IMR-90 (cell line): ENCODE measurements at regions not wholly inside any gene's neighbourhood (a gene's known extent, or its start where the extent isn't known, plus 50 kb on each side); places are given as distances from the start of the nearest gene placed in this dataset.
A peak's percentile ranks its signal among the peaks of the same experiment; 100 is the strongest.

ENCODE experiments used
- ATAC-seq: fragments of 200-7000 bp; cut with Tn5 transposase; 2 replicates; pipeline ENCODE4 v1.9.1; 2020; ENCODE audit warnings: low read depth, mild to moderate bottlenecking, moderate library complexity
- BruUV-seq: library from RNA; stranded (reverse); fragments of 400-500 nt; replicated peaks from 2 replicates; lab custom pipeline; 2021; lab: Mats Ljungman, UMichigan
- CTCF ChIA-PET: fragments of 300-600 bp; formaldehyde crosslinking; extraction: SDS; loops from one replicate; lab custom pipeline; 2021; ENCODE audit warnings: antibody characterized with exemption; lab: Yijun Ruan, JAX
- POLR2A ChIA-PET: fragments of 300-600 bp; sonication (Branson Sonifier 250); formaldehyde crosslinking; loops from one replicate; lab custom pipeline; 2022; ENCODE audit warnings: antibody characterized with exemption; ENCODE audit not compliant: unreplicated experiment; lab: Charles Lee
- DNase-seq: peaks from one replicate; pipeline ENCODE4 v3.0.0; 2013
- H2AFZ ChIP-seq: replicated peaks from 2 replicates; pipeline ENCODE3; 2013; ENCODE audit warnings: low read length, mild to moderate bottlenecking; ENCODE audit not compliant: poor library complexity
- H2AK5ac ChIP-seq: 2 replicates; pipeline ENCODE4 v1.6.1; 2013; ENCODE audit warnings: low read depth, low read length, inconsistent platforms
- H2AK9ac ChIP-seq: replicated peaks from 2 replicates; pipeline ENCODE3; 2013; ENCODE audit warnings: mild to moderate bottlenecking, low read depth, low read length, moderate library complexity; ENCODE audit not compliant: poor library complexity
- H2BK120ac ChIP-seq: 2 replicates; pipeline ENCODE4 v1.6.1; 2013; ENCODE audit warnings: low read depth, low read length, inconsistent platforms
- H2BK15ac ChIP-seq: 3 replicates; pipeline ENCODE4 v1.6.1; 2013; ENCODE audit warnings: low read depth, low read length, inconsistent platforms
- H2BK20ac ChIP-seq: 2 replicates; pipeline ENCODE4 v1.6.1; 2013; ENCODE audit warnings: low read depth, mild to moderate bottlenecking, inconsistent platforms, low read length, moderate library complexity
- H2BK5ac ChIP-seq: 2 replicates; pipeline ENCODE4 v1.6.1; 2013; ENCODE audit warnings: mild to moderate bottlenecking, low read depth, low read length, inconsistent platforms; ENCODE audit not compliant: poor library complexity, severe bottlenecking
- H3K14ac ChIP-seq: replicated peaks from 2 replicates; pipeline ENCODE4 v1.6.1; 2013; ENCODE audit warnings: low read depth, low read length, inconsistent platforms
- H3K18ac ChIP-seq: 2 replicates; pipeline ENCODE4 v1.6.1; 2013; ENCODE audit warnings: low read depth, low read length, control low read depth
- H3K23ac ChIP-seq: 2 replicates; pipeline ENCODE4 v1.6.1; 2013; ENCODE audit warnings: low read depth, low read length, inconsistent platforms
- H3K27ac ChIP-seq: 2 replicates; pipeline ENCODE4 v1.5.1; 2013; ENCODE audit warnings: mild to moderate bottlenecking, control low read depth, low read length; ENCODE audit not compliant: insufficient read depth
- H3K27me3 ChIP-seq: 2 replicates; pipeline ENCODE4 v1.6.1; 2013; ENCODE audit warnings: low read length; ENCODE audit not compliant: control insufficient read depth, insufficient read depth
- H3K36me3 ChIP-seq: 2 replicates; pipeline ENCODE4 v1.6.1; 2013; ENCODE audit warnings: low read length, mixed read lengths; ENCODE audit not compliant: control insufficient read depth, insufficient read depth
- H3K4ac ChIP-seq: 2 replicates; pipeline ENCODE4 v1.6.1; 2013; ENCODE audit warnings: low read depth, low read length, inconsistent platforms
- H3K4me1 ChIP-seq: 2 replicates; pipeline ENCODE4 v1.6.1; 2013; ENCODE audit warnings: low read length, mixed read lengths; ENCODE audit not compliant: control insufficient read depth, insufficient read depth
- H3K4me2 ChIP-seq: 2 replicates; pipeline ENCODE4 v1.6.1; 2013; ENCODE audit warnings: low read depth, mild to moderate bottlenecking, control low read depth, low read length, moderate library complexity
- H3K4me3 ChIP-seq: 2 replicates; pipeline ENCODE4 v1.5.1; 2013; ENCODE audit warnings: low read depth, mild to moderate bottlenecking, control low read depth, low read length, moderate library complexity; ENCODE audit not compliant: insufficient read depth
- H3K56ac ChIP-seq: 2 replicates; pipeline ENCODE4 v1.6.1; 2013; ENCODE audit warnings: low read length, inconsistent platforms; ENCODE audit not compliant: insufficient read depth; ENCODE audit errors: extremely low read depth
- H3K79me1 ChIP-seq, 2 experiments: 2 replicates each; pipeline ENCODE4 v1.6.1; 2013; ENCODE audit warnings: low read length in 2 of 2, inconsistent platforms in 1 of 2, low read depth in 1 of 2
- H3K9ac ChIP-seq: 2 replicates; pipeline ENCODE4 v1.6.1; 2013; ENCODE audit warnings: low read depth, low read length, control low read depth
- H3K9me1 ChIP-seq: 2 replicates; pipeline ENCODE4 v1.6.1; 2013; ENCODE audit warnings: low read length, inconsistent platforms; ENCODE audit not compliant: insufficient read depth
- H3K9me3 ChIP-seq: 2 replicates; pipeline ENCODE4 v1.6.1; 2013; ENCODE audit warnings: low read length; ENCODE audit not compliant: control insufficient read depth, insufficient read depth
- H4K20me1 ChIP-seq: 2 replicates; pipeline ENCODE4 v1.6.1; 2013; ENCODE audit warnings: low read length, inconsistent platforms; ENCODE audit not compliant: insufficient read depth
- H4K5ac ChIP-seq: 2 replicates; pipeline ENCODE4 v1.6.1; 2013; ENCODE audit warnings: mild to moderate bottlenecking, low read depth, low read length, control low read depth
- H4K8ac ChIP-seq, 2 experiments: 2 replicates each; pipeline ENCODE4 v1.6.1; 2013; ENCODE audit warnings: low read depth in 2 of 2, low read length in 2 of 2, control low read depth in 1 of 2, inconsistent platforms in 1 of 2
- H4K91ac ChIP-seq: 2 replicates; pipeline ENCODE4 v1.6.1; 2013; ENCODE audit warnings: low read depth, low read length, inconsistent platforms; ENCODE audit not compliant: insufficient read depth
- BHLHE40 ChIP-seq: fragments of 150-350 bp; IDR thresholded peaks from 2 replicates; pipeline ENCODE4 v1.6.1; 2016; ENCODE audit warnings: mild to moderate bottlenecking, low read depth, low read length
- CEBPB ChIP-seq: IDR thresholded peaks from 2 replicates; pipeline ENCODE4 v1.6.1; 2012; ENCODE audit warnings: low read depth, low read length, improper control_type of control experiment
- CHD1 ChIP-seq: IDR thresholded peaks from 2 replicates; pipeline ENCODE4 v1.6.1; 2012; ENCODE audit warnings: low read depth, low read length, improper control_type of control experiment
- CTCF ChIP-seq: conservative IDR thresholded peaks from 2 replicates; pipeline ENCODE4 v1.5.1; 2012; ENCODE audit warnings: mild to moderate bottlenecking, low read depth, low read length, improper control_type of control experiment
- ELK1 ChIP-seq: fragments of 150-350 bp; IDR thresholded peaks from 2 replicates; pipeline ENCODE4 v1.6.1; 2016; ENCODE audit warnings: low read depth, mild to moderate bottlenecking, low read length, moderate library complexity, borderline replicate concordance
- FOS ChIP-seq: fragments of 150-350 bp; IDR thresholded peaks from 2 replicates; pipeline ENCODE4 v1.6.1; 2016; ENCODE audit warnings: low read depth, low read length
- MAFK ChIP-seq: IDR thresholded peaks from 2 replicates; pipeline ENCODE4 v1.6.1; 2012; ENCODE audit warnings: low read depth, low read length, improper control_type of control experiment
- MAZ ChIP-seq: IDR thresholded peaks from 2 replicates; pipeline ENCODE4 v1.6.1; 2012; ENCODE audit warnings: low read depth, mild to moderate bottlenecking, low read length, improper control_type of control experiment, moderate library complexity, borderline replicate concordance
- MXI1 ChIP-seq: IDR thresholded peaks from 2 replicates; pipeline ENCODE4 v1.6.1; 2012; ENCODE audit warnings: low read depth, mild to moderate bottlenecking, low read length, moderate library complexity, borderline replicate concordance
- NFE2L2 ChIP-seq: fragments of 150-350 bp; IDR thresholded peaks from 2 replicates; pipeline ENCODE4 v1.6.1; 2016; ENCODE audit warnings: low read depth, mild to moderate bottlenecking, low read length
- POLR2A ChIP-seq: IDR thresholded peaks from 2 replicates; pipeline ENCODE4 v1.6.1; 2012; ENCODE audit warnings: mild to moderate bottlenecking, low read depth, low read length
- RAD21 ChIP-seq: IDR thresholded peaks from 2 replicates; pipeline ENCODE4 v1.6.1; 2012; ENCODE audit warnings: low read length, improper control_type of control experiment
- RCOR1 ChIP-seq: IDR thresholded peaks from 2 replicates; pipeline ENCODE4 v1.6.1; 2012; ENCODE audit warnings: mild to moderate bottlenecking, low read length, improper control_type of control experiment; ENCODE audit not compliant: insufficient replicate concordance
- RFX5 ChIP-seq: IDR thresholded peaks from 2 replicates; pipeline ENCODE4 v1.8.0; 2012; ENCODE audit warnings: low read depth, mild to moderate bottlenecking, low read length, moderate library complexity
- SMC3 ChIP-seq: fragments of 150-350 bp; IDR thresholded peaks from 2 replicates; pipeline ENCODE4 v1.6.1; 2016; ENCODE audit warnings: low read depth, mild to moderate bottlenecking, antibody characterized with exemption, low read length, moderate library complexity
- USF2 ChIP-seq: fragments of 150-350 bp; IDR thresholded peaks from 2 replicates; pipeline ENCODE4 v1.6.1; 2017; ENCODE audit warnings: mild to moderate bottlenecking, antibody characterized with exemption, low read length, low read depth
- WGBS, 2 experiments: methylation state at CpG; one replicate each; pipeline versions ENCODE4 v1.1.5 to v1.1.7; 2013; ENCODE audit warnings: missing lambda C conversion rate in 2 of 2; ENCODE audit not compliant: insufficient read length in 1 of 2; ENCODE audit errors: extremely low coverage in 2 of 2; 5-methylcytosine and 5-hydroxymethylcytosine counted together
- dilution Hi-C: fragments of 300-500 bp; cut with HindIII; formaldehyde crosslinking; loops from one replicate; pipeline ENCODE4 v1.14.3; 2018; ENCODE audit warnings: low sequenced_read_pairs; ENCODE audit not compliant: unreplicated experiment
- in situ Hi-C: fragments of 300-500 bp; cut with MboI; formaldehyde crosslinking; loops from 3 replicates; pipeline ENCODE4 v1.14.3; 2019; ENCODE audit warnings: low sequenced_read_pairs, inconsistent platforms, mixed read lengths
- intact Hi-C: fragments of 100-400 bp; cut with micrococcal nuclease; formaldehyde crosslinking; loops from 2 replicates; pipeline ENCODE4 v1.10.0; 2022

- DNase-seq: peak; percentile 22
- CTCF ChIA-PET: interaction anchor here (0.6 to 1.1 kb wide), 2 partner anchors 16 to 17 kb away, joined by 3 to 4 read pairs; no protein-coding TSS in a partner anchor
- no peak overlapping the region for H2BK5ac ChIP-seq
Measured at GRCh38 chr2:198641161-198641560, 816.6 kb downstream of the SATB2 start.

More at GRCh38 chr2:198641161-198641560, 816.6 kb downstream of the SATB2 start:
- no peaks in the 10 kb centered on the region for H3K36me3 ChIP-seq
- dilution Hi-C loops: no loop called here
- no peak overlapping the region for H4K8ac ChIP-seq
- H3K23ac ChIP-seq: no peak overlapping the region
- no peak overlapping the region for H2BK120ac ChIP-seq
- H3K9me3 ChIP-seq: no peaks in the 10 kb centered on the region
- H3K9ac ChIP-seq: no peak overlapping the region
- POLR2A ChIA-PET: no interaction called here
- H3K14ac ChIP-seq: no peak overlapping the region
- ATAC-seq: peak; percentile 75
- H2AK5ac ChIP-seq: no peak overlapping the region
- no peak overlapping the region for H3K4me2 ChIP-seq
- intact Hi-C loops: no loop called here
- H4K5ac ChIP-seq: no peak overlapping the region
- H3K56ac ChIP-seq: no peak overlapping the region
- H2BK15ac ChIP-seq: no peak overlapping the region
- no peak overlapping the region for H2AK9ac ChIP-seq
- in situ Hi-C loops: no loop called here
- no peaks in the 10 kb centered on the region for H3K79me1 ChIP-seq
- no peak overlapping the region for H3K18ac ChIP-seq
- no peak overlapping the region for H2BK20ac ChIP-seq
- H3K9me1 ChIP-seq: no peaks in the 10 kb centered on the region
- H4K20me1 ChIP-seq: no peaks in the 10 kb centered on the region
- no peaks in the 10 kb centered on the region for H3K4me1 ChIP-seq
- H3K4ac ChIP-seq: no peak overlapping the region
- WGBS, 2 experiments: no CpG with 5 or more reads among the region's 3 CpGs
- no peak for TF ChIP-seq CEBPB
- no peak for TF ChIP-seq MAFK
- TF ChIP-seq SMC3: no peak
- TF ChIP-seq CTCF: no peak
- TF ChIP-seq RCOR1: no peak
- no peak for TF ChIP-seq NFE2L2
- TF ChIP-seq USF2: no peak
- TF ChIP-seq BHLHE40: no peak
- TF ChIP-seq MXI1: no peak
- no peak for TF ChIP-seq POLR2A
- TF ChIP-seq FOS: no peak
- no peak for TF ChIP-seq RAD21
- TF ChIP-seq MAZ: no peak
- no peak for TF ChIP-seq ELK1
- no peak for TF ChIP-seq CHD1
- no peak for TF ChIP-seq RFX5
- no peak overlapping the region for H3K27ac ChIP-seq
- no peak overlapping the region for H4K91ac ChIP-seq
- BruUV-seq: no TSS peak
- no peak overlapping the region for H3K4me3 ChIP-seq
- H3K27me3 ChIP-seq: no peaks in the 10 kb centered on the region
- no peak overlapping the region for H2AFZ ChIP-seq
